ENCODE measurements at regions not wholly inside any gene's neighbourhood (a gene's known extent, or its start where the extent isn't known, plus 50 kb on each side); places are given as distances from the start of the nearest gene placed in this dataset.

DNA sequence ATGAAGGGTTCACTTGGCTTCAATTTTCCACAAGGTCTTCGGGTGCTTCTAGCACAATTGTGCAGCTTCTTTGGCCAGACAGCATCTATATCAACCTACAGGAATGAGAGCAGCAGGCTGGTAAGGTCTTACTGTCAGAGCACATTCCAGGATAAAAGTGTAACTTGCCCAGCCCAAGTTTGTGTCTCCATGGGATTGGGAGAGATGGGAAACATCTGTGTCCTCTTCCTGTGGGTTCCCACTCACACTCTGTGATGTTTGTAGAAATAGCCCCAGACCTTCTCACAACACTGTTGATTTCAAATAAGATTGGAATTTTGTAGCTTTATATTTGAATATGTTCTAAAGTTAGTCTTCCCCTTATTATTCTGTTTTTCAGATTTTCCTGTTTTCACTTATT lies 83.4 kb upstream of the RGS17 start:
- TF ChIP-seq, protein P1, sequence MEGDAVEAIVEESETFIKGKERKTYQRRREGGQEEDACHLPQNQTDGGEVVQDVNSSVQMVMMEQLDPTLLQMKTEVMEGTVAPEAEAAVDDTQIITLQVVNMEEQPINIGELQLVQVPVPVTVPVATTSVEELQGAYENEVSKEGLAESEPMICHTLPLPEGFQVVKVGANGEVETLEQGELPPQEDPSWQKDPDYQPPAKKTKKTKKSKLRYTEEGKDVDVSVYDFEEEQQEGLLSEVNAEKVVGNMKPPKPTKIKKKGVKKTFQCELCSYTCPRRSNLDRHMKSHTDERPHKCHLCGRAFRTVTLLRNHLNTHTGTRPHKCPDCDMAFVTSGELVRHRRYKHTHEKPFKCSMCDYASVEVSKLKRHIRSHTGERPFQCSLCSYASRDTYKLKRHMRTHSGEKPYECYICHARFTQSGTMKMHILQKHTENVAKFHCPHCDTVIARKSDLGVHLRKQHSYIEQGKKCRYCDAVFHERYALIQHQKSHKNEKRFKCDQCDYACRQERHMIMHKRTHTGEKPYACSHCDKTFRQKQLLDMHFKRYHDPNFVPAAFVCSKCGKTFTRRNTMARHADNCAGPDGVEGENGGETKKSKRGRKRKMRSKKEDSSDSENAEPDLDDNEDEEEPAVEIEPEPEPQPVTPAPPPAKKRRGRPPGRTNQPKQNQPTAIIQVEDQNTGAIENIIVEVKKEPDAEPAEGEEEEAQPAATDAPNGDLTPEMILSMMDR (IDR thresholded peaks at IDR 0.05; ENCODE audit: low read depth, low read length, missing control alignments), result no peak
- no peak for DNase-seq (ENCODE audit: low read depth)
- H3K4me3 ChIP-seq (ENCODE audit: low read depth, low read length), result no peak overlapping the region

DNA sequence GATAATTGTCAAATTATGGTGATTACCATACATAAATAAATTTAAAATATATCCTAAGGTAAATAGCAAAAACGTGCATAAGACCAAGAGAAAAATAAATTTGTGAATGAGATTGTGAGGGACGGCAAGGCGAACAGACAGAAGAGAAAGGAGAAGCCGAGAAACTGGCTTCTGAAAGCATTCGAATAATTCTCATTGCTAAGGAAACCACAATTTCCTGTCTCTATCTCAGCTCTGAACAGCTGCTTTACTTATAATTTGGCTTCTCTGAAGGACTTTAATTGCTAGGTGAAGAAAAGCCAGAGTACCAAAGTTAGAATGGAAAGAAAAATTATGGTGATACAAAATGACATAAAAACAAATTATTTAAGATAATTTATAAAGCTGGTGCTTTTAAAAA lies 79.0 kb upstream of the RGS17 start:
- TF ChIP-seq, protein P1 (IDR thresholded peaks at IDR 0.05; ENCODE audit: low read depth, low read length, missing control alignments), result no peak
- no peak for DNase-seq (ENCODE audit: low read depth)
- no peak overlapping the region for H3K4me3 ChIP-seq (ENCODE audit: low read depth, low read length)

DNA sequence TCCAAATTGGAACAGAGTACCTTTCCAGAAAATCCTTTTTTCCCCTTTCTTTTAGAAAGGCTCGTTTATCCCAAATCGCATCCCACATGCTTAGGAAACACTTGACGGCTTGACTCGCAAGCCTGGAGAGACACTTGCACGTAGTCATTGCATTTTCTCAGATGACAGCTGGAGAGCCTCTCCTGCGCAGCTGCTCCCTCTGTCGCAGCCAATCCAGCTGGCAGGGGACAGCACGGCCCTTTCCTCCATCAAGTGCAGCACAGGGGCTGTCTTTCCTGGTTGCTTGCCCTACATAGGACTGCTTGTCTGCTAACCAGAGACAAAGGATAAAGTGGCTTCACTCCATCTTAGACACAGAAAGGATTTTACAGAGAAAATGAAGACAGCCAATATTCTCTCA lies 77.6 kb upstream of the RGS17 start:
- no peak overlapping the region for H3K4me3 ChIP-seq (ENCODE audit: low read depth, low read length)
- TF ChIP-seq, protein P1 (IDR thresholded peaks at IDR 0.05; ENCODE audit: low read depth, low read length, missing control alignments), result no peak
- DNase-seq (ENCODE audit: low read depth), result no peak

DNA sequence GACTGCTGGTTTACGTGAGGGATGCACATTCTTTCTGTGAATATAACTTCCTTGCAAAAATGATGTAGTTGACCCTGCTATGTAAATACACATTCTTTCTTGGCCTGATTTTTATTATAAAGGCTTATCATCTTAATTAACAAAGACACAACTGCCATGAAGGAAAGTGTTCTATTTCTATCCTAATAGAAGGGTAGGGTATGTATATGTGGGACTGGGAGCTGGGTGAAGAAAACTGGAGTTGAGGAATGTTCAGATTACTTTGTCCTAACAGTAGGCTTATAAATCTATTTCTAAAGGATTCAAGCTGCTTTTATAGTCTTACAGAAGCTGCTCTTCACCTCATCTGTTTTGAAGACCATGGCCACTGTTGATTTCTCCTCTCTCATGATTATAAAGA lies 76.5 kb upstream of the RGS17 start:
- TF ChIP-seq, protein P1 (IDR thresholded peaks at IDR 0.05; ENCODE audit: low read depth, low read length, missing control alignments), result no peak
- no peak for DNase-seq (ENCODE audit: low read depth)
- H3K4me3 ChIP-seq (ENCODE audit: low read depth, low read length), result no peak overlapping the region

DNA sequence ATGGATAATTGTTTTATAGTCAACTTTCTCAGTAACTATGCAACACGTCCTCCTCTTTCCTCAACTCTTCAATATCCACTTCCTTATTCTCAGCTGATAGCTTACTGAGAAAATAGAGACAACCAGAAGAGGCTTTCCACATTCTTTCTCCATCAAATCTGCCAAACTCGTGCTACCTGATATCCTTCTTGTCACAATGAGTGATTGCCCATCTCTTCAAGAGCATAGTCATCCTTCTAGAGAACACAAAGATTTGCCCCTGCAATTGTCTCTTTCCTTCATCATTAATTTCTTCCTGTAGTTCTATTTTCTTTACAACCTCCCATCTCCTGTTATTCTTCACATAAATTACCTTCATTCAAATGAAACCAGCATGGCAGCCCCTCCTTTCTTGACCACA lies 75.9 kb upstream of the RGS17 start:
- no peak for DNase-seq (ENCODE audit: low read depth)
- TF ChIP-seq, protein P1 (IDR thresholded peaks at IDR 0.05; ENCODE audit: low read depth, low read length, missing control alignments), result no peak
- no peak overlapping the region for H3K4me3 ChIP-seq (ENCODE audit: low read depth, low read length)

DNA sequence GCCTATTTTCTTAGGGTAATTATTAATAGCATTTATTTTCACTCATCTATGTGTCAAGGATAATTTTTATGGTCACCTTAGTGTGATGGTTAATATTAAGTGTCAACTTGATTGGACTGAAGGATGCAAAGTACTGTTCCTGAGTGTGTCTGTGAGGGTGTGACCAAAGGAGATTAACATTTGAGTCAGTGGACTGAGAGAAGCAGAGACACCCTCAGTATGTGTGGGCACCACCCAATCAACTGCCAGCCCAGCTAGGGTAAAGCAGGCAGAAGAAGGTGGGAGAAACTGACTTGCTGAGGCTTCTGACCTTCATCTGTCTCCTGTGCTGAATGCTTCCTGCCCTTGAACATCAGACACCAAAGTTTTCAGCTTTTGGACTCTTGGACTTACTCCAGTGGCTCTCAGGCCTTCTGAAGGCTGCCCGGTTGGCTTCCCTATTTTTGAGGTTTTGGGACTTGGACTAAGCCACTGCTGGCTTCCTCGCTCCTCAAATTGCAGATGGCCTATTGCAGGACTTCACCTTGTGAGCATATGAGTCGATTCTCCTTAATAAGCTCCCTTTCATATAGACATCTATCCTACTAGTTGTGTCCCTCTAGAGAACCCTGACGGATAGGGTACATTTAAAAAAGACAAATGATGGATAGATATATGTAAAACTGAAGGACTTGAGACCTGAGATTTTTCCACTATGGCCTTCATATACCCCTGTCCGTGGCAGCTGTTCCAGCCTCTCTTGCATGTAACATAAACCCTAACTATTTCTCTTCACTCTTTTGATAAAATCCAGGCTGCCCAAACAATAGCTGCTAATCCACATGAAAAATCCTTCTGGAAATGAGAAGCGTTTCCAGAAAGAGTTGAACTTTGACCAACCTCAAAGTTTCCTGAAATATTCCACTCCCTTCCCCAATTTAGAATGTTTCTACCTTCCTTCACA lies 62.1 kb upstream of the RGS17 start:
- TF ChIP-seq, protein P1 (IDR thresholded peaks at IDR 0.05; ENCODE audit: low read depth, low read length, missing control alignments), result no peak
- DNase-seq (ENCODE audit: low read depth), result no peak
- no peak overlapping the region for H3K4me3 ChIP-seq (ENCODE audit: low read depth, low read length)

DNA sequence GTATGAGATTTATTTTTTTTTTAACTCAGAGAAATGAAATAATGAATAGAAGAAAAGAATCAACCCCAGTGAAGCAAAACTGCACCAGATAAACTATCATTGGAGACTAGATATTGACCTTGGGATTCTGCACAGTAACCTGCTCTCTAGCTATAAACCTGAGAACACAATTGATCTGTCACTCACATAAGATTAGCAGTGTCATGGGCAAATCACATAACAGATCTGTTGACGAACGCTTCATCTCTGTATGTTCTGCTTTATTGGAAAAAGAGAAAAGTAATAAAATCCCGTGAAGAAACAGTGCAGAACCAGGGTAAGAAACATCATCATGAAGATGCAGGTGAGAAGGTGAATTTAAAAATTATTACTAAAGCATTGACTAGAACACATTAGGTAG lies 52.8 kb upstream of the RGS17 start:
- TF ChIP-seq, protein P1 (IDR thresholded peaks at IDR 0.05; ENCODE audit: low read depth, low read length, missing control alignments), result no peak
- no peak for DNase-seq (ENCODE audit: low read depth)

More for the DNA sequence above, 52.8 kb upstream of the RGS17 start:
- H3K4me3 ChIP-seq (ENCODE audit: low read depth, low read length), result no peak overlapping the region

Data from GM12864 (cell line).